Type B pancreatic cell (in vitro differentiated cells): ENCODE measurements at regions not wholly inside any gene's neighbourhood (a gene's known extent, or its start where the extent isn't known, plus 50 kb on each side); places are given as distances from the start of the nearest gene placed in this dataset.

ENCODE experiments used
- DNase-seq: peaks from one replicate; pipeline ENCODE4 v3.0.0; 2021; ENCODE audit warnings: mixed read lengths; ENCODE audit not compliant: unreplicated experiment; ENCODE audit errors: extremely low spot score
- H3K27ac Mint-ChIP-seq: 2 replicates; pipeline ENCODE4 v1.8.0; 2021; ENCODE audit warnings: mild to moderate bottlenecking, mixed read lengths
- H3K27me3 Mint-ChIP-seq: 2 replicates; pipeline ENCODE4 v1.8.0; 2021; ENCODE audit warnings: mixed read lengths
- H3K36me3 Mint-ChIP-seq: 2 replicates; pipeline ENCODE4 v1.8.0; 2021; ENCODE audit warnings: mixed read lengths
- H3K4me1 Mint-ChIP-seq: one replicate; pipeline ENCODE4 v1.8.0; 2021; ENCODE audit warnings: mixed read lengths; ENCODE audit not compliant: unreplicated experiment
- H3K4me3 Mint-ChIP-seq: 2 replicates; pipeline ENCODE4 v1.8.0; 2021; ENCODE audit warnings: mild to moderate bottlenecking, mixed read lengths
- H3K9me3 Mint-ChIP-seq: 2 replicates; pipeline ENCODE4 v1.8.0; 2021; ENCODE audit warnings: mixed read lengths
- CTCF ChIP-seq: fragments of 200-600 bp; sonication (generic); conservative IDR thresholded peaks from 2 replicates; pipeline ENCODE4 v1.5.0; 2021; ENCODE audit warnings: antibody characterized with exemption, mild to moderate bottlenecking

- no peak for DNase-seq
- no peak overlapping the region for H3K27ac Mint-ChIP-seq
- no peaks in the 10 kb centered on the region for H3K4me1 Mint-ChIP-seq
- H3K9me3 Mint-ChIP-seq, result no peaks in the 10 kb centered on the region
- TF ChIP-seq CTCF, result no peak
- peaks cover 9% of the 10 kb centered on the region for H3K27me3 Mint-ChIP-seq
- no peak overlapping the region for H3K4me3 Mint-ChIP-seq
- no peaks in the 10 kb centered on the region for H3K36me3 Mint-ChIP-seq
Measured at GRCh38 chr16:59164461-59164860, 430.3 kb upstream of the GOT2 start.

- H3K4me3 Mint-ChIP-seq, result no peak overlapping the region
- H3K27ac Mint-ChIP-seq, result no peak overlapping the region
- TF ChIP-seq CTCF, result no peak
- H3K27me3 Mint-ChIP-seq, result no peaks in the 10 kb centered on the region
- no peaks in the 10 kb centered on the region for H3K4me1 Mint-ChIP-seq
- DNase-seq, result no peak
- H3K9me3 Mint-ChIP-seq, result no peaks in the 10 kb centered on the region
- no peaks in the 10 kb centered on the region for H3K36me3 Mint-ChIP-seq
Measured at GRCh38 chr16:59163371-59164055, 429.4 kb upstream of the GOT2 start.

DNA sequence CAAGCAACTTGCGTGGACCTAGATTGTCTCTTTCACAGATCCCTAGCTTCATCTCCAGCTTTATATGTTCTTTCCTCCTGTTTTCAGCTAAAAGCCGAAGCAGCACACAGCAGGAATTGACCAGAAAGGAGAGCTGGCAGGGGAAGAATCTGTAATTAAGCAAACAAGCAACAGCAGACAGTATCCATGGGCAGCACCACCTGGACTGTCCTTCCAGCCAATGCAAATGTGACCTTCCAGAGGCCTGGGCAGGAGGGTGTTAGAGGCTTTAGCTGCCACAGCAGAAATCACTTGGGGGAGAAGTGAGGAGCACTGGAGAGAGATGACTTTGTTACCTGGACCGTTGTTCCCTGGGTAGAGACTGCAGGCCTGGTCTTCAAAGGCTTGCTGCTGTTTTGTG, 427.6 kb upstream of the GOT2 start:
- no peaks in the 10 kb centered on the region for H3K4me1 Mint-ChIP-seq
- TF ChIP-seq CTCF, result no peak

GRCh38 chr16:59154295-59154694, 420.2 kb upstream of the GOT2 start:
- TF ChIP-seq CTCF, result no peak
- no peak for DNase-seq

More for the DNA sequence above, 427.6 kb upstream of the GOT2 start:
- H3K9me3 Mint-ChIP-seq, result no peaks in the 10 kb centered on the region
- no peak for DNase-seq
- H3K27me3 Mint-ChIP-seq, result no peaks in the 10 kb centered on the region
- H3K36me3 Mint-ChIP-seq, result no peaks in the 10 kb centered on the region
- no peak overlapping the region for H3K4me3 Mint-ChIP-seq
- H3K27ac Mint-ChIP-seq, result no peak overlapping the region

DNA sequence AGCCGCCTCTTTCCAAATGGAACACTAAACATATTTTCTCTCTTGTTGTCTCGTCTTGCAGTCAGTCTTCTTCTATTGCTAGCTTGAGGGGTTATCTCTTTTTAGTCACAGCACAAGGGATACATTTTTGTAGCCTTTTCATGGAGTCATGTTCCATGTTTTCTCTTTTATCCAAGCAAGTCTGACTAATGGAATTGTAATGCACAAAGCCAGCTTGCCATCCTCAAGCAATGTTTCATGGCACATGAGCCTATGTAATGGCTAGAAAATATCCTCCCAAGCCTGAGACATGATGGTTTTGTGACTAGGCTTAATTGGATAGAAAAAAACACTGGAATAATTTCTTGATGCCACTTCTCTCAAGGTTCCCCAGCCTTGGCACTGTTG, 414.6 kb upstream of the GOT2 start:
- Mint-ChIP-seq H3K27me3 (peaks cover 4% of the 10 kb centered on the region), H3K4me3 (no peak overlapping the region), H3K9me3 (no peaks in the 10 kb centered on the region), H3K36me3 (no peaks in the 10 kb centered on the region), H3K4me1 (no peaks in the 10 kb centered on the region), H3K27ac (no peak overlapping the region)
- TF ChIP-seq CTCF, result no peak
- no peak for DNase-seq

More at GRCh38 chr16:59154295-59154694, 420.2 kb upstream of the GOT2 start:
- no peaks in the 10 kb centered on the region for H3K4me1 Mint-ChIP-seq
- no peak overlapping the region for H3K27ac Mint-ChIP-seq
- H3K4me3 Mint-ChIP-seq, result no peak overlapping the region
- H3K36me3 Mint-ChIP-seq, result no peaks in the 10 kb centered on the region
- H3K9me3 Mint-ChIP-seq, result no peaks in the 10 kb centered on the region
- H3K27me3 Mint-ChIP-seq, result no peaks in the 10 kb centered on the region
